HepG2 (cell line): ENCODE measurements at regions not wholly inside any gene's neighbourhood (a gene's known extent, or its start where the extent isn't known, plus 50 kb on each side); places are given as distances from the start of the nearest gene placed in this dataset.

Experiments
- ATAC-seq: fragments of 200-7000 bp; cut with Tn5 transposase; 3 replicates; pipeline ENCODE4 v1.9.1; 2020; ENCODE audit warnings: mild to moderate bottlenecking, moderate library complexity
- BruUV-seq: library from RNA; stranded (reverse); fragments of 400-500 nt; replicated peaks from 2 replicates; lab custom pipeline; 2021; lab: Mats Ljungman, UMichigan
- CTCF ChIA-PET: fragments of 300-600 bp; formaldehyde crosslinking; extraction: SDS; loops from one replicate; lab custom pipeline; 2021; ENCODE audit warnings: low total read pairs, inconsistent platforms, low intra/inter-chr PET ratio; lab: Yijun Ruan, JAX
- POLR2A ChIA-PET: fragments of 350-600 bp; sonication (Branson Sonifier 250); formaldehyde crosslinking; loops from one replicate; lab custom pipeline; 2020; ENCODE audit warnings: antibody characterized with exemption, inconsistent platforms; lab: Yijun Ruan, JAX
- DNase-seq: peaks from one replicate; pipeline ENCODE4 v3.0.0-alpha.2; 2015; ENCODE audit warnings: low spot score
- FAIRE-seq: peaks from 3 replicates; lab custom pipeline; 2011; peaks lifted over from hg19 to GRCh38; lab: Jason Lieb, UNC
- H2AFZ ChIP-seq: one replicate; pipeline ENCODE4 v1.6.1; 2011; ENCODE audit warnings: low read length, inconsistent platforms
- H3K27ac ChIP-seq: fragments of 300-600 bp; 3 replicates; pipeline ENCODE4 v1.8.0; 2011; ENCODE audit warnings: mixed run types, mild to moderate bottlenecking, mixed read lengths, low read length, inconsistent platforms; ENCODE audit not compliant: insufficient read depth; ENCODE audit errors: extremely low read length
- H3K27me3 ChIP-seq, 2 experiments: fragments of 200-600 bp in 1 of 2; 2 replicates in 1 of 2; 3 replicates in 1 of 2; pipeline versions ENCODE4 v1.6.0 to v1.8.0; 2011; ENCODE audit warnings: low read length in 2 of 2, mild to moderate bottlenecking in 2 of 2, moderate library complexity in 2 of 2, inconsistent platforms in 1 of 2; ENCODE audit not compliant: insufficient read depth in 2 of 2, control insufficient read depth in 1 of 2
- H3K36me3 ChIP-seq, 2 experiments: fragments of 200-600 bp in 1 of 2; replicated peaks in 1 of 2; 2 replicates in 1 of 2; 3 replicates in 1 of 2; pipeline versions ENCODE4 v1.5.1 to v1.8.0; 2011; ENCODE audit warnings: low read length in 2 of 2, inconsistent platforms in 1 of 2; ENCODE audit not compliant: insufficient read depth in 2 of 2, control insufficient read depth in 1 of 2
- H3K4me1 ChIP-seq: 2 replicates; pipeline ENCODE4 v1.5.1; 2012; ENCODE audit warnings: low read length, inconsistent platforms; ENCODE audit not compliant: insufficient read depth
- H3K4me2 ChIP-seq: 2 replicates; pipeline ENCODE4 v1.6.0; 2011; ENCODE audit warnings: low read depth, low read length, inconsistent platforms
- H3K4me3 ChIP-seq, 3 experiments: fragments of 200-600 bp in 1 of 3; sonication (generic), shearing (Covaris generic) in 1 of 3; replicated peaks in 1 of 3; 2 replicates each; pipeline ENCODE4 v1.5.1; 2011 to 2016; ENCODE audit warnings: low read length in 3 of 3, inconsistent platforms in 2 of 3, low read depth in 2 of 3, mild to moderate bottlenecking in 2 of 3, control low read depth in 1 of 3, mixed read lengths in 1 of 3; ENCODE audit not compliant: insufficient read depth in 1 of 3
- H3K79me2 ChIP-seq: one replicate; pipeline ENCODE4 v1.6.1; 2011; ENCODE audit warnings: low read length, inconsistent platforms; ENCODE audit not compliant: insufficient read depth
- H3K9ac ChIP-seq: 2 replicates; pipeline ENCODE4 v1.6.0; 2011; ENCODE audit warnings: mild to moderate bottlenecking, low read depth, low read length, inconsistent platforms; ENCODE audit not compliant: insufficient read depth
- H3K9me3 ChIP-seq: 2 replicates; pipeline ENCODE4 v1.5.1; 2012; ENCODE audit warnings: mild to moderate bottlenecking, low read length
- H4K20me1 ChIP-seq: 2 replicates; pipeline ENCODE4 v1.6.0; 2011; ENCODE audit warnings: inconsistent platforms, mild to moderate bottlenecking, low read length, moderate library complexity; ENCODE audit not compliant: insufficient read depth
- ATF7 ChIP-seq, 2 experiments: fragments of 450-650 bp in 1 of 2; sonication (generic) in 1 of 2; formaldehyde crosslinking in 1 of 2; IDR thresholded peaks; 2 replicates each; pipeline versions ENCODE4 v1.4.0 to v1.6.1; 2016 to 2020; ENCODE audit warnings: antibody characterized with exemption in 1 of 2, mild to moderate bottlenecking in 1 of 2, missing genetic modification reagents in 1 of 2
- CEBPB ChIP-seq: IDR thresholded peaks from 2 replicates; pipeline ENCODE4 v1.6.1; 2011; ENCODE audit warnings: low read depth, low read length, improper control_type of control experiment, borderline replicate concordance
- CREB1 ChIP-seq, 2 experiments: fragments of 450-650 bp in 1 of 2; IDR thresholded peaks; 2 replicates each; pipeline ENCODE4 v1.6.1; 2016 to 2017; ENCODE audit warnings: control low read depth in 1 of 2, mild to moderate bottlenecking in 1 of 2, missing compliant biosample characterization in 1 of 2, missing genetic modification characterization in 1 of 2
- FLYWCH1 ChIP-seq: sonication (generic); formaldehyde crosslinking; IDR thresholded peaks from 2 replicates; pipeline ENCODE4 v1.8.1; 2023; ENCODE audit warnings: mild to moderate bottlenecking, missing genetic modification reagents
- GRHL1 ChIP-seq: sonication (generic); formaldehyde crosslinking; conservative IDR thresholded peaks from 2 replicates; pipeline ENCODE4 v1.8.0; 2022; ENCODE audit warnings: missing genetic modification reagents
- MAFF ChIP-seq: IDR thresholded peaks from 2 replicates; pipeline ENCODE4 v1.6.1; 2011; ENCODE audit warnings: low read depth, low read length, improper control_type of control experiment
- RFX5 ChIP-seq: IDR thresholded peaks from 2 replicates; pipeline ENCODE4 v1.6.1; 2011; ENCODE audit warnings: low read depth, low read length, improper control_type of control experiment
- SOX13 ChIP-seq, 3 experiments: fragments of 450-650 bp in 1 of 3; sonication (generic) in 1 of 3; formaldehyde crosslinking in 1 of 3; IDR thresholded peaks in 2 of 3; conservative IDR thresholded peaks in 1 of 3; 2 replicates each; pipeline versions ENCODE4 v1.5.0 to v1.6.1; 2016 to 2020; ENCODE audit warnings: antibody characterized with exemption in 1 of 3, mild to moderate bottlenecking in 1 of 3, missing compliant biosample characterization in 1 of 3, missing genetic modification reagents in 1 of 3, moderate library complexity in 1 of 3
- ZNF709 ChIP-seq: sonication (generic); formaldehyde crosslinking; IDR thresholded peaks from 2 replicates; pipeline ENCODE4 v1.5.0; 2020; ENCODE audit warnings: mild to moderate bottlenecking, missing genetic modification reagents
- WGBS: methylation state at CpG from one replicate; pipeline ENCODE4 v1.1.6; 2017; ENCODE audit warnings: low lambda C conversion rate; 5-methylcytosine and 5-hydroxymethylcytosine counted together
- in situ Hi-C: cut with HindIII; loops from 2 replicates; pipeline ENCODE4 v1.10.0; 2017; ENCODE audit warnings: low pct_unique_long_range_greater_than_20kb; ENCODE audit not compliant: extremely low pct_ligation_motif_present
- intact Hi-C: fragments of 100-400 bp; cut with micrococcal nuclease; formaldehyde crosslinking; loops from one replicate; pipeline ENCODE4 v1.10.0; 2022; ENCODE audit not compliant: unreplicated experiment

GRCh38 chr1:196131691-196132090 lies 476.5 kb downstream of the KCNT2 start:
- Histone ChIP-seq H3K27ac (no peak overlapping the region), H3K79me2 (no peaks in the 10 kb centered on the region), H3K4me2 (no peak overlapping the region), H3K4me1 (no peaks in the 10 kb centered on the region), H3K27me3 (no peaks in the 10 kb centered on the region), H3K4me3 (no peak overlapping the region), H4K20me1 (no peaks in the 10 kb centered on the region), H3K9ac (no peak overlapping the region), H2AFZ (no peak overlapping the region), H3K36me3 (no peaks in the 10 kb centered on the region), H3K9me3 (no peaks in the 10 kb centered on the region)
- BruUV-seq = no TSS peak
- DNase-seq (no peak), ATAC-seq (no peak), FAIRE-seq (no peak)
- ChIA-PET CTCF (no interaction called here), POLR2A (no interaction called here)
- intact Hi-C loops (no loop called here), in situ Hi-C loops (loop anchor here (25.0 kb wide), 1 partner anchor 181 kb away; no protein-coding TSS in a partner anchor)
- 0% methylated on average over 1 of the region's 1 CpG for WGBS
- TF ChIP-seq CREB1 (IDR thresholded peaks at IDR 0.05) = peak; percentile 77
- no peak for TF ChIP-seq CREB1 (CRISPR knock-in tag; IDR thresholded peaks at IDR 0.05)
- no peak for TF ChIP-seq RFX5
- peak; percentile 90 for TF ChIP-seq ATF7 (IDR thresholded peaks at IDR 0.05)
- no peak for TF ChIP-seq ATF7 (CRISPR knock-in tag; IDR thresholded peaks at IDR 0.05)

GRCh38 chr1:196128835-196129234 lies 479.4 kb downstream of the KCNT2 start:
- DNase-seq (no peak), ATAC-seq (no peak), FAIRE-seq (no peak)
- Histone ChIP-seq H4K20me1 (no peaks in the 10 kb centered on the region), H3K9ac (no peak overlapping the region), H3K4me2 (no peak overlapping the region), H2AFZ (no peak overlapping the region), H3K4me3 (no peak overlapping the region), H3K9me3 (no peaks in the 10 kb centered on the region), H3K36me3 (no peaks in the 10 kb centered on the region), H3K79me2 (no peaks in the 10 kb centered on the region), H3K4me1 (no peaks in the 10 kb centered on the region), H3K27ac (no peak overlapping the region), H3K27me3 (no peaks in the 10 kb centered on the region)
- CTCF ChIA-PET = no interaction called here
- in situ Hi-C loops (loop anchor here (25.0 kb wide), 1 partner anchor 183 kb away; no protein-coding TSS in a partner anchor), intact Hi-C loops (no loop called here)
- no TSS peak for BruUV-seq
- POLR2A ChIA-PET = no interaction called here
- 0% methylated on average over 2 of the region's 2 CpGs for WGBS
- TF ChIP-seq MAFF = no peak
- TF ChIP-seq GRHL1 = no peak
- TF ChIP-seq ZNF709 (CRISPR knock-in tag) = no peak
- TF ChIP-seq CEBPB = no peak
- TF ChIP-seq FLYWCH1 (CRISPR knock-in tag) = no peak
- no peak for TF ChIP-seq SOX13 (IDR thresholded peaks at IDR 0.05)
- no peak for TF ChIP-seq SOX13 (CRISPR knock-in tag; conservative IDR thresholded peaks at IDR 0.05 in 1 of 2, IDR thresholded peaks at IDR 0.05 in 1 of 2)
